ENCODE measurements at regions not wholly inside any gene's neighbourhood (a gene's known extent, or its start where the extent isn't known, plus 50 kb on each side); places are given as distances from the start of the nearest gene placed in this dataset.

- no peak for DNase-seq
Observed at GRCh38 chr9:119043996-119044395, 325.2 kb downstream of the BRINP1 start.

DNA sequence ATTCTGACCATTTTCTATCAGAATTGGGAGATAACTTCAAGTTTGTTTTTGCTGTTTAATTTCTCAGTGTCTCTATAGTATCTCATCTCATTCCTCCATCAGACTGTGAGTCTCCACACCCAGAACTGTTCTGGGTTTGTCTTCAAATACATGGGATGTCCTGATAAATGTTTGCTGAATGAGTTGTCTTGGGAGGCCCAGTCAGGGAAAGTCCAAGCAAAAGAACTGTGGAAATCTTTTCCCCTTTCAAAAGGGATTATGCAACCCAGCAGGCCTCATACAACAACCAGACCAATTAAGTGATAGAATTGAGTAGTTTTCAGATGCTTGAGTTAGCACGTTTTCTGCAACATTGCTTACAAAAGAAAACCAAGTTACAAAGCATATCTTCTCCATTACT, 324.4 kb downstream of the BRINP1 start:
- no peak for DNase-seq

GRCh38 chr9:119047513-119048307, 321.5 kb downstream of the BRINP1 start:
- no peak for DNase-seq

GRCh38 chr9:119050281-119050680, 319.0 kb downstream of the BRINP1 start:
- no peak for DNase-seq

- no peak for DNase-seq
Observed at GRCh38 chr9:119052339-119053030, 316.8 kb downstream of the BRINP1 start.

DNA sequence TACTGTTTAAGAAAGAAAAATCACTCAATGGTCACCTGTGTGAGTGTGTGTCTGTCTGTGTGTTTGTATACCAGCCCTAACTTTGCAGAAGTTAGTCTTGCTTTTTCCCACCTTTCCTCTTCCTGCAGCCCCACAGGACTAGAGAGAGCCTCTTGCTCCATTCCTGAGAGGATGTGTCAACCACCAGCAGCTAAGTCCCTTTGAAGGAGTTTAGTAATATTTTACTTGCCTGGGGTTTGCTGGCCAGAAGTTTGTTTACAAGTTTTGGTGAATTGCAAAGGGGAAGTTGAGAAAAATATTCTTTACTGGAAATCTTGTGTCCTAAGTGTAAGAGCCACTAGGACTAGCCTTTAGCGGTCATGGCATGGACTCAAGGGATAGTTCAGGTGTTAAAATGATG, 316.2 kb downstream of the BRINP1 start:
- no peak for DNase-seq

- DNase-seq = no peak
Observed at GRCh38 chr9:119060629-119061385, 308.4 kb downstream of the BRINP1 start.

GRCh38 chr9:119071636-119072035, 297.6 kb downstream of the BRINP1 start:
- DNase-seq = no peak

DNA sequence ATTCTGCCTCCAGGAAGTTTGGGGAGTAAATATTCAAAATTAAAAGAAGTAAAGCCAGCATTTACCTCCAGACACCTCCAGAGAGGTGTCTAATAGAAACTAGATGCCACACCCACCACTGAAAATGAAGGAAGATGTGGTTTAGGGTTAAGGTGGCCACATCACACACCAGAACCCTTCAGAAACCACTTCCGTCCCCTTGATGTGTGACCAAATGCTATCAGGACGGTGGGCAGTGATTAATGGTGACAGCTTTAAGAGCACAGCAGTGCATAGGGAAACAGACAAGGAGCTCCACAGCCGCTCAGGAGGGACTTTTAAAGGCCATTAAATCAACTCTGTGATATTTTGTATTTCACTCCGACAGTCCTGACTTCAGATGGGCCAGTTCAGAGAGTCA, 295.2 kb downstream of the BRINP1 start:
- DNase-seq = no peak

DNA sequence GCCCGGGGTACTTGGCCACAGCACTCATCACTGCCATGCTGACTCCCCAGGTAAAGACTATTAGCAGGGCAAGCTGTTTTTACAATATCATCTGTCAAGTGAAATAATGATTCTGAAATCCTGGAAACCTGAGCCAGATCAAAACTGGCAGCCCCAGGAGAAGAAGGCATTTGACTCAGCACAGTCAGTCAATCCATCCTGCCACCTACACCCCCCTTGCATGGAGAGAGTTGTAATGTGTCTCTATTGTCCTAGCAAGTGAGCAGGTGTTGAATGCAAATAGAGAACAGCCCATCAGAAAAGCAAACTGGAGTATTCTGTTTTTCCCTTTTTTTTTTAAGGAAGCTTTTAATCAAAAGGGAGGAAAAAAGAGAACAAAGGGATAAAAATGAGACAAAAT, 291.2 kb downstream of the BRINP1 start:
- no peak for DNase-seq

- no peak for DNase-seq
Observed at GRCh38 chr9:119083673-119084072, 285.6 kb downstream of the BRINP1 start.

- no peak for DNase-seq
Observed at GRCh38 chr9:119086590-119086989, 282.6 kb downstream of the BRINP1 start.

- DNase-seq = no peak
Observed at GRCh38 chr9:119088002-119088547, 281.2 kb downstream of the BRINP1 start.

- DNase-seq = no peak
Observed at GRCh38 chr9:119091074-119091473, 278.2 kb downstream of the BRINP1 start.

GRCh38 chr9:119092125-119092524, 277.1 kb downstream of the BRINP1 start:
- no peak for DNase-seq

DNA sequence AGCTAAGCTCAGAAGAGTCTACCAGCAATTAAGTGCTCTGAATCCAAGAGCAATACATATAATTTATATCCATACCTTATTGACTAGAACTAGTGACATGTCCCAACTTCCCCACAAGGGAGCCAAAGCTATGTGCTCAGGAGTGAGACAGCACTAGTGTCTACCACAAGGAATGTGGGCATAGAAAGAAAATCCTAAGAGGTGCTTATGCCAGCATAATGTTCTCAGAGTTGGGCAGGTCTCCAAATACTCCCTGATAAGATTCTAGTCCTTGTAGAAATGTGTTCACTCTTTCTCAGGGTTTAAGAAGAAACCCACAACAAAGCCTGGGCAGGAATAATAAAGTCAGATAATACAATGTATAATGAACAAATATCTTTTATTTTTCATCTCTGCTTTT, 275.1 kb downstream of the BRINP1 start:
- DNase-seq = no peak

- no peak for DNase-seq
Observed at GRCh38 chr9:119095072-119095471, 274.2 kb downstream of the BRINP1 start.

DNA sequence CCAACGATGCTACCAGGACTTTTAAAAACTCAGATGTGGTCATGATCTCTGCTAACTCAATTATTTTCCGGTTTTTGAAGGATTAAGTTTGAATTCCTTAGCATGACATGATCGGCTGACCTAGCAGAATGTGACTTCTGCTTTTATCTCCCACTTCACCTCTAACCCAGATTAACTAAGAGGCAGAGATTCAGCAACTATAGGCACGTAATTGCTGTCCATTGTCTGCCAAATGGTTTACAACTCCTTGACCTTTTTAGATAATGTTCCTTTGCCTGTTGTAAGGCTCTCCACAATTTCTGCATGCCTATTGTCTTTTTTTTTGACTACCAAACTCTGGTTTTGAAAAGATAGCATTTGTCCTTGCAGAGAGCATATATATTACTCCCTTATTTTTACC, 268.2 kb downstream of the BRINP1 start:
- no peak for DNase-seq

DNA sequence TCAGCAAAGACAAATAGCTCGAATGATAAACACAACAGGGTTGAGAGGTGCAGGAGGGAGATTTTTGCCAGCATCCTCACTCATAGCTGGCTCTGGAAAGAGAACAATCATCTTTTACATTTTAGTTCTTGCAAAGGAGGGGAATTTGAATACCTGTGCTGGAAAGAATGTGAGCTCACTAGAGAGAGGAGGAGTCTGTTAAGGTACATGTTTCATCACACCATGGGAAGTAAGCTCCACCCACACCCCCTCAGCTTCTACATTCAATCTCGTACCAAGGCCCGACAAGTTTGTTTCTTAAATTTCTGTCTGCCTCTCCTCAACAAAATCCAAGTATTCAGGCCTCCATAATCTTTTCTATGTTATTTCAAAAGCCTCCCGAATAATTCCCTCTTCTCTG, 254.6 kb downstream of the BRINP1 start:
- no peak for DNase-seq

All from activated effector memory CD4-positive, alpha-beta T cell treated with Interleukin-2 at 50 U/mL for 16 hours (primary cell).